H1 (cell line): ENCODE measurements at regions not wholly inside any gene's neighbourhood (a gene's known extent, or its start where the extent isn't known, plus 50 kb on each side); places are given as distances from the start of the nearest gene placed in this dataset.

Source experiments
- CTCF ChIA-PET: fragments of 300-600 bp; sonication (Branson Sonifier 250); formaldehyde crosslinking; loops from one replicate; lab custom pipeline; 2021; ENCODE audit not compliant: partially characterized antibody; lab: Charles Lee
- POLR2A ChIA-PET: fragments of 300-600 bp; sonication (Branson Sonifier 250); formaldehyde crosslinking; loops from one replicate; lab custom pipeline; 2021; ENCODE audit warnings: inconsistent platforms; ENCODE audit not compliant: partially characterized antibody; lab: Charles Lee
- DNase-seq, 2 experiments: peaks; one replicate each; pipeline versions ENCODE4 v3.0.0 to v3.0.0-alpha.2; 2010 to 2022; ENCODE audit warnings: low spot score in 2 of 2, low read depth in 1 of 2, mixed read lengths in 1 of 2
- FAIRE-seq: peaks from 2 replicates; lab custom pipeline; 2011; peaks lifted over from hg19 to GRCh38; lab: Jason Lieb, UNC
- H2AFZ ChIP-seq: 2 replicates; pipeline ENCODE4 v1.8.1; 2012; ENCODE audit warnings: low read length, inconsistent platforms
- H2AK5ac ChIP-seq: 2 replicates; pipeline ENCODE4 v1.6.1; 2013; ENCODE audit warnings: low read depth, low read length
- H2BK120ac ChIP-seq: replicated peaks from 2 replicates; pipeline ENCODE3; 2013; ENCODE audit warnings: low read depth, low read length, inconsistent platforms
- H2BK12ac ChIP-seq: 2 replicates; pipeline ENCODE4 v1.6.1; 2013; ENCODE audit warnings: low read depth, low read length
- H2BK15ac ChIP-seq: 2 replicates; pipeline ENCODE4 v1.6.1; 2013; ENCODE audit warnings: low read length
- H2BK20ac ChIP-seq: 2 replicates; pipeline ENCODE4 v1.6.1; 2013; ENCODE audit warnings: low read length
- H2BK5ac ChIP-seq: 2 replicates; pipeline ENCODE4 v1.6.1; 2013; ENCODE audit warnings: low read depth, low read length
- H3K14ac ChIP-seq: 2 replicates; pipeline ENCODE4 v1.6.1; 2013; ENCODE audit warnings: inconsistent platforms; ENCODE audit not compliant: insufficient read length
- H3K18ac ChIP-seq: 2 replicates; pipeline ENCODE4 v1.6.1; 2013; ENCODE audit warnings: low read length; ENCODE audit errors: extremely low read depth
- H3K23ac ChIP-seq: 2 replicates; pipeline ENCODE4 v1.6.1; 2013; ENCODE audit warnings: inconsistent platforms; ENCODE audit not compliant: insufficient read length
- H3K23me2 ChIP-seq: 2 replicates; pipeline ENCODE4 v1.6.1; 2013; ENCODE audit warnings: low read depth, low read length
- H3K27ac ChIP-seq: 2 replicates; pipeline ENCODE4 v1.6.1; 2011; ENCODE audit warnings: low read depth, low read length, inconsistent platforms
- H3K27me3 ChIP-seq, 4 experiments: replicated peaks in 1 of 4; 1 replicate in 1 of 4; 2 replicates in 3 of 4; pipeline versions ENCODE4 v1.6.1 to v1.8.1; 2011 to 2013; ENCODE audit warnings: low read length in 3 of 4, mild to moderate bottlenecking in 3 of 4, inconsistent platforms in 2 of 4, mixed read lengths in 2 of 4, moderate library complexity in 1 of 4; ENCODE audit not compliant: control insufficient read depth in 3 of 4, insufficient read depth in 3 of 4; ENCODE audit errors: extremely low read depth in 1 of 4
- H3K36me3 ChIP-seq, 4 experiments: 2 replicates each; pipeline versions ENCODE4 v1.6.1 to v1.8.1; 2011 to 2013; ENCODE audit warnings: mild to moderate bottlenecking in 4 of 4, low read length in 3 of 4, moderate library complexity in 2 of 4, control low read depth in 1 of 4, inconsistent platforms in 1 of 4; ENCODE audit not compliant: insufficient read depth in 4 of 4, control insufficient read depth in 2 of 4
- H3K4ac ChIP-seq: replicated peaks from 2 replicates; pipeline ENCODE3; 2013; ENCODE audit warnings: low read length, low read depth, mixed read lengths, inconsistent platforms; ENCODE audit not compliant: insufficient read length
- H3K4me1 ChIP-seq, 4 experiments: replicated peaks in 1 of 4; 1 replicate in 1 of 4; 2 replicates in 3 of 4; pipeline versions ENCODE4 v1.6.1 to v1.8.1; 2011 to 2013; ENCODE audit warnings: low read length in 3 of 4, inconsistent platforms in 2 of 4, mixed read lengths in 1 of 4; ENCODE audit not compliant: insufficient read depth in 4 of 4, control insufficient read depth in 3 of 4
- H3K4me2 ChIP-seq, 2 experiments: 2 replicates each; pipeline versions ENCODE4 v1.6.1 to v1.8.1; 2011 to 2013; ENCODE audit warnings: low read depth in 2 of 2, low read length in 2 of 2, control low read depth in 1 of 2, inconsistent platforms in 1 of 2, mild to moderate bottlenecking in 1 of 2; ENCODE audit not compliant: insufficient read depth in 1 of 2
- H3K4me3 ChIP-seq, 4 experiments: fragments of 200-600, 300-600 bp in 1 of 4; sonication (generic), shearing (Covaris generic), sonication (Bioruptor Twin) in 1 of 4; 2 replicates each; pipeline versions ENCODE4 v1.5.1 to v1.8.1; 2011 to 2016; ENCODE audit warnings: low read length in 4 of 4, low read depth in 3 of 4, control low read depth in 2 of 4, inconsistent platforms in 2 of 4, mild to moderate bottlenecking in 2 of 4, mixed read lengths in 1 of 4, moderate library complexity in 1 of 4; ENCODE audit not compliant: insufficient read depth in 2 of 4; ENCODE audit errors: extremely low read depth in 1 of 4
- H3K56ac ChIP-seq: replicated peaks from 2 replicates; pipeline ENCODE3; 2013; ENCODE audit warnings: low read depth, mild to moderate bottlenecking, mixed read lengths, low read length, inconsistent platforms; ENCODE audit not compliant: insufficient read length
- H3K79me1 ChIP-seq: 2 replicates; pipeline ENCODE4 v1.6.1; 2013; ENCODE audit warnings: low read depth, low read length, control low read depth
- H3K79me2 ChIP-seq, 2 experiments: 2 replicates each; pipeline versions ENCODE4 v1.6.1 to v1.8.1; 2012 to 2013; ENCODE audit warnings: low read length in 2 of 2, mild to moderate bottlenecking in 2 of 2, inconsistent platforms in 1 of 2; ENCODE audit not compliant: insufficient read depth in 2 of 2, control insufficient read depth in 1 of 2
- H3K9ac ChIP-seq, 4 experiments: replicated peaks in 1 of 4; 1 replicate in 1 of 4; 2 replicates in 3 of 4; pipeline versions ENCODE4 v1.6.1 to v1.8.1; 2011 to 2013; ENCODE audit warnings: low read depth in 3 of 4, low read length in 3 of 4, control low read depth in 2 of 4, mild to moderate bottlenecking in 2 of 4, moderate library complexity in 2 of 4, inconsistent platforms in 1 of 4; ENCODE audit errors: extremely low read depth in 1 of 4
- H3K9me3 ChIP-seq, 2 experiments: 2 replicates each; pipeline versions ENCODE4 v1.6.1 to v1.8.1; 2012 to 2013; ENCODE audit warnings: mild to moderate bottlenecking in 2 of 2, moderate library complexity in 2 of 2, control low read depth in 1 of 2, inconsistent platforms in 1 of 2, low read depth in 1 of 2, low read length in 1 of 2, mixed read lengths in 1 of 2; ENCODE audit not compliant: insufficient read depth in 2 of 2
- H4K20me1 ChIP-seq, 2 experiments: replicated peaks in 1 of 2; 2 replicates each; pipeline versions ENCODE3 to v1.8.1; 2011 to 2013; ENCODE audit warnings: inconsistent platforms in 2 of 2, low read length in 2 of 2, mild to moderate bottlenecking in 1 of 2; ENCODE audit not compliant: insufficient read depth in 2 of 2, control insufficient read depth in 1 of 2
- H4K5ac ChIP-seq: 2 replicates; pipeline ENCODE4 v1.6.1; 2013; ENCODE audit warnings: low read length, low read depth, mixed read lengths, inconsistent platforms; ENCODE audit not compliant: insufficient read length
- H4K8ac ChIP-seq: 2 replicates; pipeline ENCODE4 v1.8.0; 2013; ENCODE audit warnings: mild to moderate bottlenecking, moderate library complexity, low read length, inconsistent platforms; ENCODE audit not compliant: insufficient read depth; ENCODE audit errors: extremely low read depth
- H4K91ac ChIP-seq: replicated peaks from 2 replicates; pipeline ENCODE3; 2013; ENCODE audit warnings: low read length, mixed read lengths, inconsistent platforms; ENCODE audit not compliant: insufficient read length
- CHD2 ChIP-seq: IDR thresholded peaks from 2 replicates; pipeline ENCODE4 v1.6.1; 2012; ENCODE audit warnings: low read length, improper control_type of control experiment
- EZH2 ChIP-seq: fragments of 200-600 bp; sonication (generic); IDR thresholded peaks from 2 replicates; pipeline ENCODE4 v1.7.1; 2012; ENCODE audit warnings: low read depth, mild to moderate bottlenecking, moderate library complexity, low read length, inconsistent platforms; ENCODE audit not compliant: severe bottlenecking
- JUN ChIP-seq: IDR thresholded peaks from 2 replicates; pipeline ENCODE4 v1.6.1; 2011; ENCODE audit warnings: low read depth, mild to moderate bottlenecking, improper control_type of control experiment, low read length
- JUND ChIP-seq: IDR thresholded peaks from 2 replicates; pipeline ENCODE4 v1.6.1; 2011; ENCODE audit warnings: mild to moderate bottlenecking, improper control_type of control experiment, low read length
- PHF8 ChIP-seq: fragments of 200-600 bp; sonication (generic); conservative IDR thresholded peaks from 2 replicates; pipeline ENCODE4 v1.7.1; 2012; ENCODE audit warnings: low read depth, mild to moderate bottlenecking, inconsistent platforms, low read length, moderate library complexity
- RNF2 ChIP-seq: fragments of 200-900, 300-1000 bp; sonication (generic); IDR thresholded peaks from 2 replicates; pipeline ENCODE4 v1.7.1; 2016; ENCODE audit warnings: borderline replicate concordance, low read depth, mild to moderate bottlenecking, antibody characterized with exemption, low read length; ENCODE audit not compliant: poor library complexity, severe bottlenecking; ENCODE audit errors: missing control alignments
- SIN3A ChIP-seq, 2 experiments: IDR thresholded peaks in 1 of 2; conservative IDR thresholded peaks in 1 of 2; 2 replicates each; pipeline ENCODE4 v1.6.1; 2011 to 2012; ENCODE audit warnings: low read length in 2 of 2, improper control_type of control experiment in 1 of 2, low read depth in 1 of 2, mild to moderate bottlenecking in 1 of 2
- SIRT6 ChIP-seq: IDR thresholded peaks from one replicate; pipeline ENCODE4 v1.7.1; 2012; ENCODE audit warnings: low read length, inconsistent platforms
- WGBS, 2 experiments: shearing (Covaris generic) in 1 of 2; methylation state at CpG; one replicate each; pipeline versions ENCODE4 v1.1.6 to v1.1.7; 2013 to 2015; ENCODE audit warnings: low lambda C conversion rate in 2 of 2, mixed read lengths in 2 of 2, inconsistent platforms in 1 of 2, low coverage in 1 of 2, missing lambda C conversion rate in 1 of 2; ENCODE audit not compliant: insufficient replicate concordance in 2 of 2, insufficient coverage in 1 of 2, insufficient read length in 1 of 2; ENCODE audit errors: extremely low coverage in 1 of 2, missing lambda C conversion rate in 1 of 2; 5-methylcytosine and 5-hydroxymethylcytosine counted together

GRCh38 chr16:59045501-59045900 lies 311.4 kb upstream of the GOT2 start:
- H3K4me2 ChIP-seq: no peak overlapping the region
- H4K91ac ChIP-seq: no peak overlapping the region
- H3K79me1 ChIP-seq: no peaks in the 10 kb centered on the region
- no peaks in the 10 kb centered on the region for H3K23me2 ChIP-seq
- no peak overlapping the region for H2BK5ac ChIP-seq
- H3K4ac ChIP-seq: no peak overlapping the region
- FAIRE-seq (no peak), DNase-seq (no peak)
- H3K4me3 ChIP-seq: no peak overlapping the region
- H2AK5ac ChIP-seq: no peak overlapping the region
- no peaks in the 10 kb centered on the region for H3K79me2 ChIP-seq
- no peak overlapping the region for H3K9ac ChIP-seq
- H3K23ac ChIP-seq: no peak overlapping the region
- 84% methylated on average over 4 of the region's 4 CpGs; no CpG with 5 or more reads in 1 of the 2 experiments for WGBS, 2 experiments
- H2AFZ ChIP-seq: no peak overlapping the region
- H3K56ac ChIP-seq: no peak overlapping the region
- no peak overlapping the region for H4K8ac ChIP-seq
- ChIA-PET POLR2A (no interaction called here), CTCF (interaction anchor here (1.0 to 1.9 kb wide), 3 partner anchors 9 to 201 kb away, joined by 3 to 6 read pairs (median 4); no protein-coding TSS in a partner anchor)
- H3K36me3 ChIP-seq: no peaks in the 10 kb centered on the region
- no peak overlapping the region for H3K27ac ChIP-seq
- no peak overlapping the region for H3K18ac ChIP-seq
- no peaks in the 10 kb centered on the region for H3K4me1 ChIP-seq
- no peak overlapping the region for H3K14ac ChIP-seq
- H2BK12ac ChIP-seq: no peak overlapping the region
- no peak overlapping the region for H2BK20ac ChIP-seq
- H2BK15ac ChIP-seq: no peak overlapping the region
- no peaks in the 10 kb centered on the region for H3K27me3 ChIP-seq
- no peaks in the 10 kb centered on the region for H3K9me3 ChIP-seq
- no peaks in the 10 kb centered on the region for H4K20me1 ChIP-seq
- no peak overlapping the region for H2BK120ac ChIP-seq
- H4K5ac ChIP-seq: no peak overlapping the region
- no peak for TF ChIP-seq EZH2
- TF ChIP-seq RNF2: no peak
- TF ChIP-seq PHF8: no peak
- TF ChIP-seq JUND: no peak
- TF ChIP-seq CHD2: no peak
- TF ChIP-seq SIN3A (conservative IDR thresholded peaks at IDR 0.05 in 1 of 2, IDR thresholded peaks at IDR 0.05 in 1 of 2; ENCODE audit: low read depth in 1 of 2, low read length in 2 of 2): no peak
- TF ChIP-seq JUN: no peak
- no peak for TF ChIP-seq SIRT6
